GM23338 (cell line): ENCODE measurements at regions not wholly inside any gene's neighbourhood (a gene's known extent, or its start where the extent isn't known, plus 50 kb on each side); places are given as distances from the start of the nearest gene placed in this dataset.
A peak's percentile ranks its signal among the peaks of the same experiment; 100 is the strongest.

Source experiments
- ATAC-seq: fragments of 200-7000 bp; cut with Tn5 transposase; 3 replicates; pipeline ENCODE4 v1.9.1; 2020
- DNase-seq: peaks from one replicate; pipeline ENCODE4 v3.0.0-alpha.2; 2015; ENCODE audit warnings: low spot score
- H2AFZ ChIP-seq: fragments of 200-600 bp; sonication (generic); 2 replicates; pipeline ENCODE4 v1.8.0; 2016; ENCODE audit warnings: antibody characterized with exemption, mild to moderate bottlenecking, moderate library complexity
- H3F3A ChIP-seq: fragments of 200-600 bp; sonication (generic); replicated peaks from 2 replicates; pipeline ENCODE4 v1.8.0; 2017; ENCODE audit warnings: antibody characterized with exemption, mixed run types, low read depth
- H3K27ac ChIP-seq: fragments of 200-600 bp; sonication (generic); 2 replicates; pipeline ENCODE4 v1.6.1; 2016; ENCODE audit warnings: low read depth
- H3K27me3 ChIP-seq: fragments of 200-600 bp; sonication (generic); 2 replicates; pipeline ENCODE4 v1.8.0; 2016; ENCODE audit warnings: mild to moderate bottlenecking, mixed run types, moderate library complexity; ENCODE audit not compliant: insufficient read depth
- H3K36me3 ChIP-seq: fragments of 200-600 bp; sonication (generic); 2 replicates; pipeline ENCODE4 v1.8.0; 2016; ENCODE audit warnings: mild to moderate bottlenecking; ENCODE audit not compliant: insufficient read depth
- H3K4me1 ChIP-seq: fragments of 200-600 bp; sonication (generic); 2 replicates; pipeline ENCODE4 v1.8.0; 2016; ENCODE audit warnings: mild to moderate bottlenecking, moderate library complexity; ENCODE audit not compliant: insufficient read depth
- H3K4me2 ChIP-seq: fragments of 200-600 bp; sonication (generic); 2 replicates; pipeline ENCODE4 v1.7.1; 2017; ENCODE audit warnings: mixed run types
- H3K4me3 ChIP-seq: fragments of 200-600 bp; sonication (generic); 2 replicates; pipeline ENCODE4 v1.6.1; 2016; ENCODE audit warnings: mixed run types
- H3K79me2 ChIP-seq: fragments of 200-600 bp; sonication (generic); replicated peaks from 2 replicates; pipeline ENCODE4 v1.8.0; 2017; ENCODE audit warnings: mild to moderate bottlenecking; ENCODE audit not compliant: insufficient read depth
- H3K9me2 ChIP-seq: fragments of 200-600 bp; sonication (generic); 2 replicates; pipeline ENCODE4 v1.8.0; 2017; ENCODE audit not compliant: insufficient read depth
- H4K20me1 ChIP-seq: fragments of 200-600 bp; sonication (generic); replicated peaks from 2 replicates; pipeline ENCODE4 v1.8.0; 2017; ENCODE audit warnings: mild to moderate bottlenecking; ENCODE audit not compliant: insufficient read depth
- H3K27ac Mint-ChIP-seq: 2 replicates; pipeline ENCODE4 v1.8.0; 2020; ENCODE audit warnings: inconsistent platforms, mild to moderate bottlenecking, moderate library complexity, mixed read lengths
- H3K27me3 Mint-ChIP-seq: 3 replicates; pipeline ENCODE4 v1.8.0; 2022; ENCODE audit warnings: low read depth, mild to moderate bottlenecking, moderate library complexity, mixed read lengths, inconsistent platforms; ENCODE audit not compliant: insufficient read depth, poor library complexity
- H3K36me3 Mint-ChIP-seq: 3 replicates; pipeline ENCODE4 v1.8.0; 2021; ENCODE audit warnings: low read depth, mild to moderate bottlenecking, inconsistent platforms, moderate library complexity, mixed read lengths
- H3K4me1 Mint-ChIP-seq: 3 replicates; pipeline ENCODE4 v1.8.0; 2020; ENCODE audit warnings: mild to moderate bottlenecking, inconsistent platforms, mixed read lengths
- H3K4me3 Mint-ChIP-seq: 3 replicates; pipeline ENCODE4 v1.8.0; 2021; ENCODE audit warnings: moderate library complexity, mild to moderate bottlenecking, inconsistent platforms, mixed read lengths
- H3K9me3 Mint-ChIP-seq: 3 replicates; pipeline ENCODE4 v1.8.0; 2020; ENCODE audit warnings: moderate library complexity, mild to moderate bottlenecking, inconsistent platforms, mixed read lengths
- CREB1 ChIP-seq: fragments of 250-450 bp; sonication (Bioruptor Pico); IDR thresholded peaks from 2 replicates; pipeline ENCODE4 v1.5.0; 2020; ENCODE audit warnings: low read depth, mild to moderate bottlenecking, moderate library complexity
- EZH2 ChIP-seq: fragments of 200-600 bp; sonication (generic); IDR thresholded peaks from one replicate; pipeline ENCODE4 v1.8.0; 2017; ENCODE audit warnings: antibody characterized with exemption, mild to moderate bottlenecking, low read depth; ENCODE audit not compliant: unreplicated experiment
- JUNB ChIP-seq: IDR thresholded peaks from one replicate; pipeline ENCODE4 v1.6.1; 2016; ENCODE audit warnings: antibody characterized with exemption; ENCODE audit not compliant: unreplicated experiment
- STAT1 ChIP-seq: IDR thresholded peaks from one replicate; pipeline ENCODE4 v1.6.1; 2016; ENCODE audit warnings: antibody characterized with exemption; ENCODE audit not compliant: unreplicated experiment
- ZNF331 ChIP-seq: fragments of 250-450 bp; sonication (Bioruptor Pico); IDR thresholded peaks from 2 replicates; pipeline ENCODE4 v1.5.0; 2020; ENCODE audit warnings: low read depth, mild to moderate bottlenecking, moderate library complexity
- TF ChIP-seq, protein P1 (sequence below): fragments of 250-450 bp; sonication (Bioruptor Pico); IDR thresholded peaks from 2 replicates; pipeline ENCODE4 v1.5.0; 2020; ENCODE audit warnings: mild to moderate bottlenecking, moderate library complexity
- TF ChIP-seq, protein P2 (sequence below), 2 experiments: fragments of 200-600 bp in 1 of 2; sonication (generic) in 1 of 2; conservative IDR thresholded peaks; 2 replicates each; pipeline versions ENCODE4 v1.5.1 to v1.6.1; 2016 to 2017; ENCODE audit warnings: antibody characterized with exemption in 2 of 2, low read depth in 2 of 2, mild to moderate bottlenecking in 2 of 2, moderate library complexity in 1 of 2

DNA sequence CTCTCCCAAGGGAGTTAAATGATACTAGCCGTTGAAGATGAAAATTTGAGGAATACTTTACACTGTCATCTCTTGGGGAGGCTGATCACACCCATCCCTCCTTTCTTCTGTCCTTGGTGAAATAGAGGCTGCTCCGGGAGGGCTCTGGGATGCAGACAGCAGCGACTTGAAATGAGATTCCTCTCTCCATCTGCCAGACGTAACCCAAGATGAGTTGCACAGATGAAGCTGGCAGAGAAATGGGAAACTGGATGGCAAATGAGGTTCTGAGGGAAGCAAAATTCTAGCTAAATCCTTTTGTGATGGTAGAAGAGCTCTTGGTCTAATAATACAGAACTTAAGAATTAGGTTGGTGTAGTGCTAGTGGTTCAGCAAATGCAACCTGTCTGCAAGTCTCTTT lies 201.4 kb downstream of the AASDH start:
- no peaks in the 10 kb centered on the region for H3K36me3 ChIP-seq
- no peak overlapping the region for H3K4me2 ChIP-seq
- no peak overlapping the region for H2AFZ ChIP-seq
- peak overlapping the region; percentile 42; the same call in 1 of the 2 replicates for H3K27ac Mint-ChIP-seq
- no peaks in the 10 kb centered on the region for H3K27me3 ChIP-seq
- H4K20me1 ChIP-seq, result no peaks in the 10 kb centered on the region
- H3F3A ChIP-seq, result no peaks in the 10 kb centered on the region
- H3K4me3 Mint-ChIP-seq, result no peak overlapping the region
- H3K4me1 Mint-ChIP-seq, result peaks cover 14% of the 10 kb centered on the region
- no peak overlapping the region for H3K27ac ChIP-seq
- DNase-seq (no peak), ATAC-seq (no peak)
- H3K27me3 Mint-ChIP-seq, result peaks cover 3% of the 10 kb centered on the region
- H3K36me3 Mint-ChIP-seq, result peaks cover 28% of the 10 kb centered on the region
- peaks cover 6% of the 10 kb centered on the region; the same call in 2 of the 3 replicates for H3K9me3 Mint-ChIP-seq
- TF ChIP-seq ZNF331 (CRISPR knock-in tag) (no peak), EZH2 (no peak), STAT1 (no peak), JUNB (no peak), CREB1 (CRISPR knock-in tag) (no peak)
- TF ChIP-seq, protein P1, sequence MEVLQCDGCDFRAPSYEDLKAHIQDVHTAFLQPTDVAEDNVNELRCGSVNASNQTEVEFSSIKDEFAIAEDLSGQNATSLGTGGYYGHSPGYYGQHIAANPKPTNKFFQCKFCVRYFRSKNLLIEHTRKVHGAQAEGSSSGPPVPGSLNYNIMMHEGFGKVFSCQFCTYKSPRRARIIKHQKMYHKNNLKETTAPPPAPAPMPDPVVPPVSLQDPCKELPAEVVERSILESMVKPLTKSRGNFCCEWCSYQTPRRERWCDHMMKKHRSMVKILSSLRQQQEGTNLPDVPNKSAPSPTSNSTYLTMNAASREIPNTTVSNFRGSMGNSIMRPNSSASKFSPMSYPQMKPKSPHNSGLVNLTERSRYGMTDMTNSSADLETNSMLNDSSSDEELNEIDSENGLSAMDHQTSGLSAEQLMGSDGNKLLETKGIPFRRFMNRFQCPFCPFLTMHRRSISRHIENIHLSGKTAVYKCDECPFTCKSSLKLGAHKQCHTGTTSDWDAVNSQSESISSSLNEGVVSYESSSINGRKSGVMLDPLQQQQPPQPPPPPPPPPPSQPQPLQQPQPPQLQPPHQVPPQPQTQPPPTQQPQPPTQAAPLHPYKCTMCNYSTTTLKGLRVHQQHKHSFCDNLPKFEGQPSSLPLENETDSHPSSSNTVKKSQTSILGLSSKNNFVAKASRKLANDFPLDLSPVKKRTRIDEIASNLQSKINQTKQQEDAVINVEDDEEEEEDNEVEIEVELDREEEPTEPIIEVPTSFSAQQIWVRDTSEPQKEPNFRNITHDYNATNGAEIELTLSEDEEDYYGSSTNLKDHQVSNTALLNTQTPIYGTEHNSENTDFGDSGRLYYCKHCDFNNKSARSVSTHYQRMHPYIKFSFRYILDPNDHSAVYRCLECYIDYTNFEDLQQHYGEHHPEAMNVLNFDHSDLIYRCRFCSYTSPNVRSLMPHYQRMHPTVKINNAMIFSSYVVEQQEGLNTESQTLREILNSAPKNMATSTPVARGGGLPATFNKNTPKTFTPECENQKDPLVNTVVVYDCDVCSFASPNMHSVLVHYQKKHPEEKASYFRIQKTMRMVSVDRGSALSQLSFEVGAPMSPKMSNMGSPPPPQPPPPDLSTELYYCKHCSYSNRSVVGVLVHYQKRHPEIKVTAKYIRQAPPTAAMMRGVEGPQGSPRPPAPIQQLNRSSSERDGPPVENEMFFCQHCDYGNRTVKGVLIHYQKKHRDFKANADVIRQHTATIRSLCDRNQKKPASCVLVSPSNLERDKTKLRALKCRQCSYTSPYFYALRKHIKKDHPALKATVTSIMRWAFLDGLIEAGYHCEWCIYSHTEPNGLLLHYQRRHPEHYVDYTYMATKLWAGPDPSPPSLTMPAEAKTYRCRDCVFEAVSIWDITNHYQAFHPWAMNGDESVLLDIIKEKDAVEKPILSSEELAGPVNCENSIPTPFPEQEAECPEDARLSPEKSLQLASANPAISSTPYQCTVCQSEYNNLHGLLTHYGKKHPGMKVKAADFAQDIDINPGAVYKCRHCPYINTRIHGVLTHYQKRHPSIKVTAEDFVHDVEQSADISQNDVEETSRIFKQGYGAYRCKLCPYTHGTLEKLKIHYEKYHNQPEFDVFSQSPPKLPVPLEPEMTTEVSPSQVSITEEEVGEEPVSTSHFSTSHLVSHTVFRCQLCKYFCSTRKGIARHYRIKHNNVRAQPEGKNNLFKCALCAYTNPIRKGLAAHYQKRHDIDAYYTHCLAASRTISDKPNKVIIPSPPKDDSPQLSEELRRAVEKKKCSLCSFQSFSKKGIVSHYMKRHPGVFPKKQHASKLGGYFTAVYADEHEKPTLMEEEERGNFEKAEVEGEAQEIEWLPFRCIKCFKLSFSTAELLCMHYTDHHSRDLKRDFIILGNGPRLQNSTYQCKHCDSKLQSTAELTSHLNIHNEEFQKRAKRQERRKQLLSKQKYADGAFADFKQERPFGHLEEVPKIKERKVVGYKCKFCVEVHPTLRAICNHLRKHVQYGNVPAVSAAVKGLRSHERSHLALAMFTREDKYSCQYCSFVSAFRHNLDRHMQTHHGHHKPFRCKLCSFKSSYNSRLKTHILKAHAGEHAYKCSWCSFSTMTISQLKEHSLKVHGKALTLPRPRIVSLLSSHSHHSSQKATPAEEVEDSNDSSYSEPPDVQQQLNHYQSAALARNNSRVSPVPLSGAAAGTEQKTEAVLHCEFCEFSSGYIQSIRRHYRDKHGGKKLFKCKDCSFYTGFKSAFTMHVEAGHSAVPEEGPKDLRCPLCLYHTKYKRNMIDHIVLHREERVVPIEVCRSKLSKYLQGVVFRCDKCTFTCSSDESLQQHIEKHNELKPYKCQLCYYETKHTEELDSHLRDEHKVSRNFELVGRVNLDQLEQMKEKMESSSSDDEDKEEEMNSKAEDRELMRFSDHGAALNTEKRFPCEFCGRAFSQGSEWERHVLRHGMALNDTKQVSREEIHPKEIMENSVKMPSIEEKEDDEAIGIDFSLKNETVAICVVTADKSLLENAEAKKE (CRISPR knock-in tag), result no peak
- TF ChIP-seq, protein P2, sequence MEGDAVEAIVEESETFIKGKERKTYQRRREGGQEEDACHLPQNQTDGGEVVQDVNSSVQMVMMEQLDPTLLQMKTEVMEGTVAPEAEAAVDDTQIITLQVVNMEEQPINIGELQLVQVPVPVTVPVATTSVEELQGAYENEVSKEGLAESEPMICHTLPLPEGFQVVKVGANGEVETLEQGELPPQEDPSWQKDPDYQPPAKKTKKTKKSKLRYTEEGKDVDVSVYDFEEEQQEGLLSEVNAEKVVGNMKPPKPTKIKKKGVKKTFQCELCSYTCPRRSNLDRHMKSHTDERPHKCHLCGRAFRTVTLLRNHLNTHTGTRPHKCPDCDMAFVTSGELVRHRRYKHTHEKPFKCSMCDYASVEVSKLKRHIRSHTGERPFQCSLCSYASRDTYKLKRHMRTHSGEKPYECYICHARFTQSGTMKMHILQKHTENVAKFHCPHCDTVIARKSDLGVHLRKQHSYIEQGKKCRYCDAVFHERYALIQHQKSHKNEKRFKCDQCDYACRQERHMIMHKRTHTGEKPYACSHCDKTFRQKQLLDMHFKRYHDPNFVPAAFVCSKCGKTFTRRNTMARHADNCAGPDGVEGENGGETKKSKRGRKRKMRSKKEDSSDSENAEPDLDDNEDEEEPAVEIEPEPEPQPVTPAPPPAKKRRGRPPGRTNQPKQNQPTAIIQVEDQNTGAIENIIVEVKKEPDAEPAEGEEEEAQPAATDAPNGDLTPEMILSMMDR (conservative IDR thresholded peaks at IDR 0.05; ENCODE audit: low read depth in 2 of 2), result no peak
- H3K9me2 ChIP-seq, result no peaks in the 10 kb centered on the region
- no peaks in the 10 kb centered on the region for H3K4me1 ChIP-seq
- no peak overlapping the region for H3K4me3 ChIP-seq
- no peaks in the 10 kb centered on the region for H3K79me2 ChIP-seq
